Calu3 (cell line): ENCODE measurements at regions not wholly inside any gene's neighbourhood (a gene's known extent, or its start where the extent isn't known, plus 50 kb on each side); places are given as distances from the start of the nearest gene placed in this dataset.

Experiments used
- BruUV-seq: library from RNA; stranded (reverse); fragments of 400-500 nt; replicated peaks from 2 replicates; lab custom pipeline; 2021; lab: Mats Ljungman, UMichigan
- CTCF ChIA-PET: fragments of 300-600 bp; sonication (Branson Sonifier 250); formaldehyde crosslinking; loops from one replicate; lab custom pipeline; 2022; ENCODE audit warnings: antibody characterized with exemption; lab: Charles Lee
- DNase-seq: peaks from one replicate; pipeline ENCODE4 v3.0.0; 2022
- H3K27ac Mint-ChIP-seq: one replicate; pipeline ENCODE4 v1.8.0; 2022; ENCODE audit warnings: mixed read lengths; ENCODE audit not compliant: unreplicated experiment
- H3K27me3 Mint-ChIP-seq: one replicate; pipeline ENCODE4 v1.8.0; 2022; ENCODE audit warnings: mixed read lengths; ENCODE audit not compliant: unreplicated experiment
- H3K36me3 Mint-ChIP-seq: one replicate; pipeline ENCODE4 v1.8.0; 2022; ENCODE audit warnings: mild to moderate bottlenecking, moderate library complexity, mixed read lengths; ENCODE audit not compliant: insufficient read depth, unreplicated experiment
- H3K4me1 Mint-ChIP-seq: one replicate; pipeline ENCODE4 v1.8.0; 2022; ENCODE audit warnings: mild to moderate bottlenecking, low read depth, mixed read lengths; ENCODE audit not compliant: unreplicated experiment
- H3K4me3 Mint-ChIP-seq: one replicate; pipeline ENCODE4 v1.8.0; 2022; ENCODE audit warnings: mild to moderate bottlenecking, low read depth, moderate library complexity, mixed read lengths; ENCODE audit not compliant: unreplicated experiment
- H3K9me3 Mint-ChIP-seq: one replicate; pipeline ENCODE4 v1.8.0; 2022; ENCODE audit warnings: low read depth, mixed read lengths; ENCODE audit not compliant: unreplicated experiment
- intact Hi-C: fragments of 100-400 bp; cut with micrococcal nuclease; formaldehyde crosslinking; loops from one replicate; pipeline ENCODE4 v1.10.0; 2022; ENCODE audit not compliant: unreplicated experiment
- TF ChIP-seq, protein P1 (sequence below): fragments of 200-600 bp; IDR thresholded peaks from one replicate; pipeline ENCODE4 v1.8.0; 2022; ENCODE audit warnings: antibody characterized with exemption; ENCODE audit not compliant: unreplicated experiment

- Mint-ChIP-seq H3K27ac (no peak overlapping the region), H3K4me3 (no peak overlapping the region), H3K4me1 (no peaks in the 10 kb centered on the region), H3K9me3 (peaks cover 6% of the 10 kb centered on the region), H3K36me3 (no peaks in the 10 kb centered on the region), H3K27me3 (no peaks in the 10 kb centered on the region)
- DNase-seq: no peak
- CTCF ChIA-PET: no interaction called here
- no TSS peak for BruUV-seq
- intact Hi-C loops: no loop called here
- TF ChIP-seq, protein P1, sequence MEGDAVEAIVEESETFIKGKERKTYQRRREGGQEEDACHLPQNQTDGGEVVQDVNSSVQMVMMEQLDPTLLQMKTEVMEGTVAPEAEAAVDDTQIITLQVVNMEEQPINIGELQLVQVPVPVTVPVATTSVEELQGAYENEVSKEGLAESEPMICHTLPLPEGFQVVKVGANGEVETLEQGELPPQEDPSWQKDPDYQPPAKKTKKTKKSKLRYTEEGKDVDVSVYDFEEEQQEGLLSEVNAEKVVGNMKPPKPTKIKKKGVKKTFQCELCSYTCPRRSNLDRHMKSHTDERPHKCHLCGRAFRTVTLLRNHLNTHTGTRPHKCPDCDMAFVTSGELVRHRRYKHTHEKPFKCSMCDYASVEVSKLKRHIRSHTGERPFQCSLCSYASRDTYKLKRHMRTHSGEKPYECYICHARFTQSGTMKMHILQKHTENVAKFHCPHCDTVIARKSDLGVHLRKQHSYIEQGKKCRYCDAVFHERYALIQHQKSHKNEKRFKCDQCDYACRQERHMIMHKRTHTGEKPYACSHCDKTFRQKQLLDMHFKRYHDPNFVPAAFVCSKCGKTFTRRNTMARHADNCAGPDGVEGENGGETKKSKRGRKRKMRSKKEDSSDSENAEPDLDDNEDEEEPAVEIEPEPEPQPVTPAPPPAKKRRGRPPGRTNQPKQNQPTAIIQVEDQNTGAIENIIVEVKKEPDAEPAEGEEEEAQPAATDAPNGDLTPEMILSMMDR: no peak
These were observed 321.1 kb downstream of the NOVA1 start for GRCh38 chr14:26276757-26277156.

DNA sequence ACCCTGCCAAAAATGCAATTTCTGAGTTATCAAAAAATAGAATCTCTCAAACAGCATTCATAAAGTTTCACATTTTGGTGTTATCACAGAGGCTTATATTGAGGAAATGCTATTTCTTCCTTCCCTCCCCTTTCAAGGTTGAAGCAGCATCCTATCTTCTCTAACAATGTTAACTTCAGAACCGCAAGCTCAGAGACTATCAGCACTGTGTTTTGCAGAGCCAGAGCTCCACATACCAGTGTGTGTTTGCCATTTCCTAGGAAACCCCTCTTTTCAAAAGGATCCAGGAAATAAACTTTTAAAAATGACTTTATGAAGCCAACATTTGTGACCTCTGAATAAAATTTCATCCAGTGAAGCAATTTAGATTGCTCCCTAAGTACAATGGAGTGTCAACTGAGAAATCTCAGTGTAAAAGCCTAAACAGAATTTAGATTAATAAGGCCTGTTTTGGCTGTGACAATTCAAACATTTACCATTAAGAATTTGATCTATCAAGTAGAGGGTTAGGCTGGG, 332.6 kb downstream of the NOVA1 start:
- BruUV-seq: no TSS peak

DNA sequence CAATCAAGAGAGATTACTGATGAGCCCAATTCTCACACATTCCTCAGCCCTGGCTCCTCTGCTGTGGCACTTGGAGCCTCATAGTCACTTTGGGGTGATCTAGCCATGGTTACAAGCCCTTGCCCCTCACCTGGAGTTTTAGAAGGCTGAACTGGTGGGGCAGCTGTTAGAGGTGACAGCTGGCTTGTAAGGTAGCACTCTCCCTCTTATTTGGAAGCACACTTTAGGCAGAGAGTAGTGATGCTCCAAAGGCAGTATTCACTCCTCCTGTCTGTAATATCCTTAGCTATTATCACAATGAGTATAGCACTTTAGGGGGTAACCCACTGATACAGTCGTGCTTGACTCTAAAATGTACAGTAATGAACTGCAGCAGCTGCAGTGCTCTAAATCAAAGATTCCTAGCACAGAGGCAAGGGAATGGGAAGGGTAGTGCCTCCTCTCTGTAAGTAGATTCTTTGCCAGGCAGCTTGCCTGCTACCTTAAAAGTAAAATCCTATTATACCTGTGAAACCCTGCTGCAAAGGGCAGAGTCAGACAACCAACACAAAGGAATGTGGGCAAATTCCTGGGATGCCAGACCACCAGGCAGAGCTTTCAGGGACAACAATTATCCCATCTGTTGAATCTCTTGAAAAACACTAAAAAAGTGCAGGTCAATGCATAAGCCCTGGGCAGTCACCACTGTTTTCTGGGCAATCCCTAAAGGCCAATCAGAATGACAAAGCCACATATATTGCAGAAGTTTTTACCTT, 336.3 kb downstream of the NOVA1 start:
- H3K27ac Mint-ChIP-seq: no peak overlapping the region
- no peaks in the 10 kb centered on the region for H3K4me1 Mint-ChIP-seq
- peaks cover 3% of the 10 kb centered on the region for H3K9me3 Mint-ChIP-seq
- CTCF ChIA-PET: no interaction called here
- H3K36me3 Mint-ChIP-seq: no peaks in the 10 kb centered on the region
- DNase-seq: no peak
- BruUV-seq: no TSS peak
- TF ChIP-seq, protein P1: no peak
- intact Hi-C loops: no loop called here
- H3K27me3 Mint-ChIP-seq: no peaks in the 10 kb centered on the region
- H3K4me3 Mint-ChIP-seq: no peak overlapping the region

More for the DNA sequence above, 332.6 kb downstream of the NOVA1 start:
- H3K27ac Mint-ChIP-seq: no peak overlapping the region
- no peaks in the 10 kb centered on the region for H3K36me3 Mint-ChIP-seq
- no peaks in the 10 kb centered on the region for H3K4me1 Mint-ChIP-seq
- no peak overlapping the region for H3K4me3 Mint-ChIP-seq
- no peak for DNase-seq
- CTCF ChIA-PET: no interaction called here
- intact Hi-C loops: no loop called here
- TF ChIP-seq, protein P1: no peak
- H3K27me3 Mint-ChIP-seq: no peaks in the 10 kb centered on the region
- H3K9me3 Mint-ChIP-seq: peaks cover 3% of the 10 kb centered on the region

DNA sequence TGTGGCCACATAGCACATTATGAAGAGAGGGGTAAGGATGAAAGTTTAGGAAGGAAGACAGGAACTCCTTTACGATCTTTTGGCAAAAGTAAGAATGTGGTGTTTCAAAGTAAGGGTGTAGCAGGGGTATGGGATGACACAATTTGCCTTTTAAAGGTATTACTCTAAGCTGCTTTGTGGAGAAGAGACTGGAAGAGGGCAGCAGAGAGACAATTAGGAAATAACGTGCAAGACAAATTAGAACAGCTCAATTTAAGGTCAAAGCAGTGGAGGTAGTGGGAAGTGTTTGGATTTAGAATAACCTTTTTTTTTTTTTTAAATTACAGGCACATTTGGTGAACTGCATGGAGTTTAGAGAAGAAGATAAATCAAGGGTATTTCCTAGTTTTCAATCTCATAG, 342.6 kb downstream of the NOVA1 start:
- Mint-ChIP-seq H3K36me3 (no peaks in the 10 kb centered on the region), H3K27ac (no peak overlapping the region), H3K9me3 (peaks cover 10% of the 10 kb centered on the region), H3K27me3 (no peaks in the 10 kb centered on the region), H3K4me3 (no peak overlapping the region), H3K4me1 (no peaks in the 10 kb centered on the region)
- CTCF ChIA-PET: no interaction called here
- TF ChIP-seq, protein P1: no peak
- BruUV-seq: no TSS peak
- DNase-seq: no peak
- intact Hi-C loops: no loop called here
